SK-N-SH (cell line): ENCODE measurements at regions not wholly inside any gene's neighbourhood (a gene's known extent, or its start where the extent isn't known, plus 50 kb on each side); places are given as distances from the start of the nearest gene placed in this dataset.

Experiments
- CTCF ChIA-PET: fragments of 300-600, 350-600 bp; formaldehyde crosslinking; extraction: SDS; loops from one replicate; lab custom pipeline; 2021; lab: Yijun Ruan, JAX
- POLR2A ChIA-PET: fragments of 350-600 bp; sonication (Branson Sonifier 250); formaldehyde crosslinking; extraction: SDS; loops from one replicate; lab custom pipeline; 2020; ENCODE audit warnings: antibody characterized with exemption, inconsistent platforms; lab: Yijun Ruan, JAX
- DNase-seq: peaks from one replicate; pipeline ENCODE4 v3.0.0; 2012
- H2AFZ ChIP-seq: fragments of 200-600 bp; sonication (generic); 2 replicates; pipeline ENCODE4 v1.8.1; 2016; ENCODE audit warnings: antibody characterized with exemption, mild to moderate bottlenecking, low read depth
- H3F3A ChIP-seq: fragments of 200-600 bp; sonication (generic); replicated peaks from 2 replicates; pipeline ENCODE3; 2016; ENCODE audit warnings: antibody characterized with exemption, mild to moderate bottlenecking; ENCODE audit not compliant: insufficient read depth
- H3K27ac ChIP-seq, 2 experiments: fragments of 200-500 bp in 1 of 2; fragments of 200-600 bp in 1 of 2; sonication (Bioruptor generic) in 1 of 2; sonication (generic), shearing (Covaris generic) in 1 of 2; 2 replicates each; pipeline versions ENCODE4 v1.5.1 to v1.6.1; 2014 to 2016; ENCODE audit warnings: low read depth in 2 of 2, inconsistent platforms in 1 of 2, low read length in 1 of 2, mild to moderate bottlenecking in 1 of 2, mixed read lengths in 1 of 2
- H3K27me3 ChIP-seq: fragments of 200-600 bp; sonication (generic), shearing (Covaris generic); 2 replicates; pipeline ENCODE4 v1.6.1; 2016; ENCODE audit warnings: mixed run types; ENCODE audit not compliant: insufficient read depth
- H3K36me3 ChIP-seq, 2 experiments: fragments of 200-500 bp in 1 of 2; fragments of 200-600 bp in 1 of 2; sonication (Bioruptor generic) in 1 of 2; sonication (generic) in 1 of 2; replicated peaks in 1 of 2; 2 replicates each; pipeline versions ENCODE3 to v1.5.1; 2014 to 2016; ENCODE audit warnings: low read length in 1 of 2, mild to moderate bottlenecking in 1 of 2; ENCODE audit not compliant: insufficient read depth in 2 of 2, control insufficient read depth in 1 of 2
- H3K4me1 ChIP-seq, 2 experiments: fragments of 200-500 bp in 1 of 2; fragments of 200-600 bp in 1 of 2; sonication (Bioruptor generic) in 1 of 2; sonication (generic), shearing (Covaris generic) in 1 of 2; 2 replicates each; pipeline versions ENCODE4 v1.5.1 to v1.6.1; 2014 to 2016; ENCODE audit warnings: low read depth in 1 of 2, low read length in 1 of 2, mixed run types in 1 of 2; ENCODE audit not compliant: insufficient read depth in 2 of 2, control insufficient read depth in 1 of 2
- H3K4me2 ChIP-seq: fragments of 200-600 bp; sonication (generic), shearing (Covaris generic); 2 replicates; pipeline ENCODE4 v1.6.1; 2017; ENCODE audit warnings: mixed run types
- H3K4me3 ChIP-seq, 2 experiments: fragments of 200-500 bp in 1 of 2; fragments of 200-600 bp in 1 of 2; sonication (Bioruptor generic) in 1 of 2; sonication (generic), shearing (Covaris generic) in 1 of 2; 2 replicates each; pipeline versions ENCODE4 v1.5.1 to v1.8.1; 2014 to 2016; ENCODE audit warnings: low read depth in 2 of 2, inconsistent platforms in 1 of 2, low read length in 1 of 2, mild to moderate bottlenecking in 1 of 2, mixed read lengths in 1 of 2, moderate library complexity in 1 of 2
- H3K79me2 ChIP-seq: fragments of 200-600 bp; sonication (generic); 2 replicates; pipeline ENCODE4 v1.8.1; 2017; ENCODE audit warnings: mild to moderate bottlenecking; ENCODE audit not compliant: insufficient read depth
- H3K9ac ChIP-seq: fragments of 200-600 bp; sonication (generic); 2 replicates; pipeline ENCODE4 v1.6.1; 2017; ENCODE audit warnings: mixed run types
- H3K9me2 ChIP-seq: fragments of 200-600 bp; sonication (generic); 2 replicates; pipeline ENCODE4 v1.6.1; 2017; ENCODE audit warnings: mixed run types
- H3K9me3 ChIP-seq: fragments of 200-600 bp; sonication (generic); 2 replicates; pipeline ENCODE4 v1.6.1; 2017; ENCODE audit warnings: mixed run types, mild to moderate bottlenecking, moderate library complexity
- H4K20me1 ChIP-seq: fragments of 200-600 bp; sonication (generic); 2 replicates; pipeline ENCODE4 v1.6.1; 2017; ENCODE audit warnings: mild to moderate bottlenecking, mixed run types; ENCODE audit not compliant: insufficient read depth
- CHD2 ChIP-seq: fragments of 150-350 bp; IDR thresholded peaks from 2 replicates; pipeline ENCODE4 v1.6.1; 2018; ENCODE audit warnings: low read length; ENCODE audit not compliant: partially characterized antibody
- CTCF ChIP-seq: fragments of 200-600 bp; sonication (generic); IDR thresholded peaks from 2 replicates; pipeline ENCODE4 v1.6.1; 2017; ENCODE audit warnings: antibody characterized with exemption, mild to moderate bottlenecking, moderate library complexity
- ELF1 ChIP-seq: IDR thresholded peaks from 2 replicates; pipeline ENCODE4 v1.4.0; 2012
- EP300 ChIP-seq, 2 experiments: IDR thresholded peaks; 2 replicates each; pipeline versions ENCODE4 v1.4.0 to v1.6.1; 2012; ENCODE audit warnings: borderline replicate concordance in 1 of 2, low read depth in 1 of 2, low read length in 1 of 2
- EZH2phosphoT487 ChIP-seq: fragments of 200-600 bp; sonication (generic); IDR thresholded peaks from 2 replicates; pipeline ENCODE4 v1.6.1; 2017; ENCODE audit warnings: low read depth, mixed run types, mild to moderate bottlenecking, antibody characterized with exemption, moderate library complexity, borderline replicate concordance
- FOSL2 ChIP-seq: IDR thresholded peaks from 2 replicates; pipeline ENCODE4 v1.4.0; 2012; ENCODE audit warnings: low read depth, mild to moderate bottlenecking, moderate library complexity, borderline replicate concordance
- FOXJ3 ChIP-seq: sonication (generic); formaldehyde crosslinking; IDR thresholded peaks from 2 replicates; pipeline ENCODE4 v1.5.1; 2020; ENCODE audit warnings: mild to moderate bottlenecking, missing genetic modification reagents
- GABPA ChIP-seq: IDR thresholded peaks from 2 replicates; pipeline ENCODE4 v1.4.0; 2012; ENCODE audit warnings: low read depth, mild to moderate bottlenecking
- IRF3 ChIP-seq: fragments of 150-350 bp; IDR thresholded peaks from 2 replicates; pipeline ENCODE4 v1.6.1; 2016; ENCODE audit warnings: mild to moderate bottlenecking, low read depth, low read length
- JUND ChIP-seq: IDR thresholded peaks from 2 replicates; pipeline ENCODE4 v1.4.0; 2012
- MEF2A ChIP-seq: IDR thresholded peaks from 2 replicates; pipeline ENCODE4 v1.4.0; 2012; ENCODE audit warnings: low read depth, borderline replicate concordance
- MXI1 ChIP-seq: IDR thresholded peaks from 2 replicates; pipeline ENCODE4 v1.6.1; 2012; ENCODE audit warnings: mild to moderate bottlenecking, low read depth, low read length, improper control_type of control experiment
- NFIC ChIP-seq: IDR thresholded peaks from 2 replicates; pipeline ENCODE4 v1.4.0; 2012; ENCODE audit warnings: borderline replicate concordance
- POLR2AphosphoS5 ChIP-seq: IDR thresholded peaks from 2 replicates; pipeline ENCODE4 v1.6.1; 2012; ENCODE audit warnings: low read depth, low read length
- RAD21 ChIP-seq: IDR thresholded peaks from 2 replicates; pipeline ENCODE4 v1.6.1; 2012; ENCODE audit warnings: mild to moderate bottlenecking, low read length
- RCOR1 ChIP-seq: fragments of 150-350 bp; IDR thresholded peaks from 2 replicates; pipeline ENCODE4 v1.6.1; 2017; ENCODE audit warnings: antibody characterized with exemption, low read length
- RFX5 ChIP-seq: IDR thresholded peaks from 2 replicates; pipeline ENCODE4 v1.6.1; 2012; ENCODE audit warnings: mild to moderate bottlenecking, improper control_type of control experiment, low read length
- SMC3 ChIP-seq: IDR thresholded peaks from 2 replicates; pipeline ENCODE4 v1.6.1; 2012; ENCODE audit warnings: low read depth, low read length, improper control_type of control experiment
- TAF1 ChIP-seq: IDR thresholded peaks from 2 replicates; pipeline ENCODE4 v1.6.1; 2012; ENCODE audit warnings: low read depth, mild to moderate bottlenecking, low read length, moderate library complexity, borderline replicate concordance
- TCF12 ChIP-seq: IDR thresholded peaks from 2 replicates; pipeline ENCODE4 v1.4.0; 2012
- TEAD4 ChIP-seq: IDR thresholded peaks from 2 replicates; pipeline ENCODE4 v1.4.0; 2012; ENCODE audit warnings: mild to moderate bottlenecking, borderline replicate concordance; ENCODE audit not compliant: insufficient read depth
- WGBS: methylation state at CpG from one replicate; pipeline ENCODE4 v1.1.6; 2017; ENCODE audit warnings: low lambda C conversion rate; 5-methylcytosine and 5-hydroxymethylcytosine counted together
- TF ChIP-seq, protein P1 (sequence below): IDR thresholded peaks from 2 replicates; pipeline ENCODE4 v1.4.0; 2012; ENCODE audit warnings: low read depth, borderline replicate concordance
- TF ChIP-seq, protein P2 (sequence below): IDR thresholded peaks from 2 replicates; pipeline ENCODE4; 2012
- TF ChIP-seq, protein P3 (sequence below): IDR thresholded peaks from 2 replicates; pipeline ENCODE4 v1.4.0; 2012; ENCODE audit warnings: low read depth

GRCh38 chr9:109689701-109690100, 90.3 kb upstream of the PALM2AKAP2 start:
- Histone ChIP-seq H3K9ac (no peak overlapping the region), H3K27me3 (no peaks in the 10 kb centered on the region), H3K36me3 (no peaks in the 10 kb centered on the region), H2AFZ (no peak overlapping the region), H4K20me1 (no peaks in the 10 kb centered on the region), H3K79me2 (no peaks in the 10 kb centered on the region), H3K4me2 (no peak overlapping the region), H3F3A (no peaks in the 10 kb centered on the region), H3K9me3 (no peaks in the 10 kb centered on the region), H3K9me2 (no peaks in the 10 kb centered on the region), H3K4me3 (no peak overlapping the region), H3K4me1 (no peaks in the 10 kb centered on the region), H3K27ac (no peak overlapping the region)
- DNase-seq = no peak
- TF ChIP-seq, protein P1, sequence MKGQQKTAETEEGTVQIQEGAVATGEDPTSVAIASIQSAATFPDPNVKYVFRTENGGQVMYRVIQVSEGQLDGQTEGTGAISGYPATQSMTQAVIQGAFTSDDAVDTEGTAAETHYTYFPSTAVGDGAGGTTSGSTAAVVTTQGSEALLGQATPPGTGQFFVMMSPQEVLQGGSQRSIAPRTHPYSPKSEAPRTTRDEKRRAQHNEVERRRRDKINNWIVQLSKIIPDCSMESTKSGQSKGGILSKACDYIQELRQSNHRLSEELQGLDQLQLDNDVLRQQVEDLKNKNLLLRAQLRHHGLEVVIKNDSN = no peak
- TF ChIP-seq MXI1 (no peak), TAF1 (no peak), ELF1 (no peak), SMC3 (no peak), CHD2 (no peak), POLR2AphosphoS5 (no peak), RCOR1 (no peak), CTCF (no peak), RFX5 (no peak), RAD21 (no peak), GABPA (no peak), FOXJ3 (CRISPR knock-in tag) (no peak)
- TF ChIP-seq, protein P2, sequence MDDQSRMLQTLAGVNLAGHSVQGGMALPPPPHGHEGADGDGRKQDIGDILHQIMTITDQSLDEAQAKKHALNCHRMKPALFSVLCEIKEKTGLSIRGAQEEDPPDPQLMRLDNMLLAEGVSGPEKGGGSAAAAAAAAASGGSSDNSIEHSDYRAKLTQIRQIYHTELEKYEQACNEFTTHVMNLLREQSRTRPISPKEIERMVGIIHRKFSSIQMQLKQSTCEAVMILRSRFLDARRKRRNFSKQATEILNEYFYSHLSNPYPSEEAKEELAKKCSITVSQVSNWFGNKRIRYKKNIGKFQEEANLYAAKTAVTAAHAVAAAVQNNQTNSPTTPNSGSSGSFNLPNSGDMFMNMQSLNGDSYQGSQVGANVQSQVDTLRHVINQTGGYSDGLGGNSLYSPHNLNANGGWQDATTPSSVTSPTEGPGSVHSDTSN = no peak
- TF ChIP-seq, protein P3, sequence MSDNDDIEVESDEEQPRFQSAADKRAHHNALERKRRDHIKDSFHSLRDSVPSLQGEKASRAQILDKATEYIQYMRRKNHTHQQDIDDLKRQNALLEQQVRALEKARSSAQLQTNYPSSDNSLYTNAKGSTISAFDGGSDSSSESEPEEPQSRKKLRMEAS = no peak
- WGBS = 14% methylated on average over 3 of the region's 3 CpGs
- POLR2A ChIA-PET = no interaction called here
- CTCF ChIA-PET = no interaction called here

- no peaks in the 10 kb centered on the region; a peak in 2 of 4 replicates for H3K4me1 ChIP-seq
- DNase-seq = no peak
- no peak overlapping the region for H2AFZ ChIP-seq
- H3K9me2 ChIP-seq = no peaks in the 10 kb centered on the region
- no peaks in the 10 kb centered on the region for H3K36me3 ChIP-seq
- CTCF ChIA-PET = no interaction called here
- peaks cover 12% of the 10 kb centered on the region for H3F3A ChIP-seq
- H3K9me3 ChIP-seq = no peaks in the 10 kb centered on the region
- H4K20me1 ChIP-seq = no peaks in the 10 kb centered on the region
- peak overlapping the region; percentile 36; the same call in 1 of the 2 replicates for H3K4me2 ChIP-seq
- TF ChIP-seq IRF3 (no peak), MXI1 (no peak), JUND (peak; percentile 57), EZH2phosphoT487 (no peak), POLR2AphosphoS5 (no peak), TCF12 (peak; percentile 84), MEF2A (no peak), NFIC (peak; percentile 42; the same call in 1 of the 2 replicates), FOSL2 (peak; percentile 57; the same call in 1 of the 2 replicates), EP300 (IDR thresholded peaks at IDR 0.05; ENCODE audit: borderline replicate concordance in 1 of 2, low read depth in 1 of 2, low read length in 1 of 2) (peak in 1 of 2 experiments; percentile 11; a peak in 1 of 4 replicates), TEAD4 (peak; percentile 36; the same call in 1 of the 2 replicates)
- TF ChIP-seq, protein P2 = peak; percentile 77
- TF ChIP-seq, protein P3 = no peak
- H3K79me2 ChIP-seq = no peaks in the 10 kb centered on the region
- POLR2A ChIA-PET = no interaction called here
- no peak overlapping the region for H3K4me3 ChIP-seq
- no peak overlapping the region for H3K9ac ChIP-seq
- peak overlapping the region in 1 of 2 experiments; percentile 34; a peak in 2 of 4 replicates for H3K27ac ChIP-seq
- 1% methylated on average over 2 of the region's 2 CpGs for WGBS
- H3K27me3 ChIP-seq = no peaks in the 10 kb centered on the region; the same call in 1 of the 2 replicates
Observed at GRCh38 chr9:109699019-109699418, 81.0 kb upstream of the PALM2AKAP2 start.
